Keratinocyte (primary cell): ENCODE measurements at regions not wholly inside any gene's neighbourhood (a gene's known extent, or its start where the extent isn't known, plus 50 kb on each side); places are given as distances from the start of the nearest gene placed in this dataset.

Experiments
- DNase-seq: peaks from one replicate; pipeline ENCODE4 v3.0.0-alpha.2; 2011; ENCODE audit warnings: low read depth, missing footprints, low spot score
- FAIRE-seq: peaks from 2 replicates; lab custom pipeline; 2011; peaks lifted over from hg19 to GRCh38; lab: Jason Lieb, UNC
- H2AFZ ChIP-seq: 2 replicates; pipeline ENCODE4 v1.6.0; 2012; ENCODE audit warnings: low read length, control low read depth, inconsistent platforms; ENCODE audit not compliant: control insufficient read depth
- H3K27ac ChIP-seq: 2 replicates; pipeline ENCODE4 v1.5.1; 2011; ENCODE audit warnings: low read length; ENCODE audit not compliant: control insufficient read depth, insufficient read depth
- H3K27me3 ChIP-seq: 3 replicates; pipeline ENCODE4 v1.6.0; 2011; ENCODE audit warnings: low read length; ENCODE audit not compliant: control insufficient read depth, insufficient read depth; ENCODE audit errors: extremely low read depth
- H3K36me3 ChIP-seq, 2 experiments: 2 replicates in 1 of 2; 3 replicates in 1 of 2; pipeline ENCODE4 v1.5.1; 2011; ENCODE audit warnings: low read length in 2 of 2, mild to moderate bottlenecking in 1 of 2; ENCODE audit not compliant: control insufficient read depth in 2 of 2, insufficient read depth in 2 of 2; ENCODE audit errors: extremely low read depth in 1 of 2
- H3K4me1 ChIP-seq: 3 replicates; pipeline ENCODE4 v1.5.1; 2011; ENCODE audit warnings: low read length; ENCODE audit not compliant: control insufficient read depth, insufficient read depth; ENCODE audit errors: extremely low read depth
- H3K4me2 ChIP-seq: 3 replicates; pipeline ENCODE4 v1.6.0; 2011; ENCODE audit warnings: low read depth, low read length; ENCODE audit not compliant: control insufficient read depth, insufficient read depth; ENCODE audit errors: extremely low read depth
- H3K4me3 ChIP-seq, 3 experiments: fragments of 200-600 bp in 1 of 3; sonication (generic) in 1 of 3; 2 replicates in 2 of 3; 3 replicates in 1 of 3; pipeline ENCODE4 v1.5.1; 2011 to 2016; ENCODE audit warnings: low read length in 3 of 3, mild to moderate bottlenecking in 3 of 3, control low read depth in 2 of 3, inconsistent platforms in 1 of 3, low read depth in 1 of 3, mixed read lengths in 1 of 3, mixed run types in 1 of 3, moderate library complexity in 1 of 3; ENCODE audit not compliant: control insufficient read depth in 2 of 3, insufficient read depth in 2 of 3; ENCODE audit errors: extremely low read depth in 1 of 3
- H3K79me2 ChIP-seq: 2 replicates; pipeline ENCODE4 v1.6.0; 2012; ENCODE audit warnings: low read length; ENCODE audit not compliant: control insufficient read depth, insufficient read depth
- H3K9ac ChIP-seq: 3 replicates; pipeline ENCODE4 v1.6.0; 2011; ENCODE audit warnings: low read length; ENCODE audit not compliant: control insufficient read depth, insufficient read depth; ENCODE audit errors: extremely low read depth
- H3K9me1 ChIP-seq: 3 replicates; pipeline ENCODE4 v1.6.0; 2011; ENCODE audit warnings: low read length; ENCODE audit not compliant: control insufficient read depth, insufficient read depth; ENCODE audit errors: extremely low read depth
- H3K9me3 ChIP-seq: 2 replicates; pipeline ENCODE4 v1.5.1; 2012; ENCODE audit warnings: low read depth, low read length; ENCODE audit not compliant: control insufficient read depth
- H4K20me1 ChIP-seq: 3 replicates; pipeline ENCODE4 v1.6.0; 2011; ENCODE audit warnings: low read length; ENCODE audit not compliant: control insufficient read depth, insufficient read depth; ENCODE audit errors: extremely low read depth
- CTCF ChIP-seq, 3 experiments: IDR thresholded peaks in 1 of 3; conservative IDR thresholded peaks in 1 of 3; optimal IDR thresholded peaks in 1 of 3; 2 replicates in 2 of 3; 3 replicates in 1 of 3; pipeline versions ENCODE3 to v1.5.1; 2011; ENCODE audit warnings: low read length in 3 of 3, mild to moderate bottlenecking in 3 of 3, moderate library complexity in 2 of 3, control low read depth in 1 of 3, inconsistent platforms in 1 of 3; ENCODE audit not compliant: insufficient read depth in 2 of 3; ENCODE audit errors: extremely low read depth in 1 of 3
- EZH2 ChIP-seq: IDR thresholded peaks from one replicate; pipeline ENCODE4 v1.6.1; 2012; ENCODE audit warnings: inconsistent platforms, mild to moderate bottlenecking, low read length, moderate library complexity
- dilution Hi-C: fragments of 300-500 bp; cut with MboI; formaldehyde crosslinking; loops from one replicate; pipeline ENCODE4 v1.7.0; 2020; ENCODE audit warnings: low sequenced_read_pairs; ENCODE audit not compliant: extremely low pct_ligation_motif_present

GRCh38 chr13:72530471-72530870, 197.0 kb downstream of the MZT1 start:
- Histone ChIP-seq H3K79me2 (no peaks in the 10 kb centered on the region), H3K27ac (no peak overlapping the region), H3K9ac (no peak overlapping the region), H3K4me1 (no peaks in the 10 kb centered on the region), H3K9me3 (no peaks in the 10 kb centered on the region), H3K36me3 (no peaks in the 10 kb centered on the region), H3K9me1 (no peaks in the 10 kb centered on the region), H3K27me3 (no peaks in the 10 kb centered on the region), H3K4me2 (no peak overlapping the region), H4K20me1 (no peaks in the 10 kb centered on the region), H2AFZ (no peak overlapping the region), H3K4me3 (no peak overlapping the region)
- dilution Hi-C loops: no loop called here
- DNase-seq: no peak
- TF ChIP-seq EZH2 (no peak), CTCF (optimal IDR thresholded peaks at IDR 0.05 in 1 of 3, IDR thresholded peaks at IDR 0.05 in 1 of 3, conservative IDR thresholded peaks at IDR 0.05 in 1 of 3; ENCODE audit: extremely low read depth in 1 of 3, insufficient read depth in 2 of 3, low read length in 3 of 3) (no peak)
- no peak for FAIRE-seq

GRCh38 chr13:72527333-72527732, 200.1 kb downstream of the MZT1 start:
- Histone ChIP-seq H3K79me2 (no peaks in the 10 kb centered on the region), H3K36me3 (no peaks in the 10 kb centered on the region), H2AFZ (no peak overlapping the region), H4K20me1 (no peaks in the 10 kb centered on the region), H3K9me1 (no peaks in the 10 kb centered on the region), H3K4me2 (no peak overlapping the region), H3K9me3 (no peaks in the 10 kb centered on the region), H3K4me1 (no peaks in the 10 kb centered on the region), H3K27ac (no peak overlapping the region), H3K9ac (no peak overlapping the region), H3K27me3 (no peaks in the 10 kb centered on the region), H3K4me3 (no peak overlapping the region)
- TF ChIP-seq CTCF (optimal IDR thresholded peaks at IDR 0.05 in 1 of 3, IDR thresholded peaks at IDR 0.05 in 1 of 3, conservative IDR thresholded peaks at IDR 0.05 in 1 of 3; ENCODE audit: extremely low read depth in 1 of 3, insufficient read depth in 2 of 3, low read length in 3 of 3) (no peak), EZH2 (no peak)
- dilution Hi-C loops: no loop called here
- no peak for DNase-seq
- no peak for FAIRE-seq
